Keratinocyte (primary cell): ENCODE measurements at regions not wholly inside any gene's neighbourhood (a gene's known extent, or its start where the extent isn't known, plus 50 kb on each side); places are given as distances from the start of the nearest gene placed in this dataset.

ENCODE experiments used
- DNase-seq: peaks from one replicate; pipeline ENCODE4 v3.0.0-alpha.2; 2011; ENCODE audit warnings: low read depth, missing footprints, low spot score
- FAIRE-seq: peaks from 2 replicates; lab custom pipeline; 2011; peaks lifted over from hg19 to GRCh38; lab: Jason Lieb, UNC
- H2AFZ ChIP-seq: 2 replicates; pipeline ENCODE4 v1.6.0; 2012; ENCODE audit warnings: low read length, control low read depth, inconsistent platforms; ENCODE audit not compliant: control insufficient read depth
- H3K27ac ChIP-seq: 2 replicates; pipeline ENCODE4 v1.5.1; 2011; ENCODE audit warnings: low read length; ENCODE audit not compliant: control insufficient read depth, insufficient read depth
- H3K27me3 ChIP-seq: 3 replicates; pipeline ENCODE4 v1.6.0; 2011; ENCODE audit warnings: low read length; ENCODE audit not compliant: control insufficient read depth, insufficient read depth; ENCODE audit errors: extremely low read depth
- H3K36me3 ChIP-seq, 2 experiments: 2 replicates in 1 of 2; 3 replicates in 1 of 2; pipeline ENCODE4 v1.5.1; 2011; ENCODE audit warnings: low read length in 2 of 2, mild to moderate bottlenecking in 1 of 2; ENCODE audit not compliant: control insufficient read depth in 2 of 2, insufficient read depth in 2 of 2; ENCODE audit errors: extremely low read depth in 1 of 2
- H3K4me1 ChIP-seq: 3 replicates; pipeline ENCODE4 v1.5.1; 2011; ENCODE audit warnings: low read length; ENCODE audit not compliant: control insufficient read depth, insufficient read depth; ENCODE audit errors: extremely low read depth
- H3K4me2 ChIP-seq: 3 replicates; pipeline ENCODE4 v1.6.0; 2011; ENCODE audit warnings: low read depth, low read length; ENCODE audit not compliant: control insufficient read depth, insufficient read depth; ENCODE audit errors: extremely low read depth
- H3K4me3 ChIP-seq, 3 experiments: fragments of 200-600 bp in 1 of 3; sonication (generic) in 1 of 3; 2 replicates in 2 of 3; 3 replicates in 1 of 3; pipeline ENCODE4 v1.5.1; 2011 to 2016; ENCODE audit warnings: low read length in 3 of 3, mild to moderate bottlenecking in 3 of 3, control low read depth in 2 of 3, inconsistent platforms in 1 of 3, low read depth in 1 of 3, mixed read lengths in 1 of 3, mixed run types in 1 of 3, moderate library complexity in 1 of 3; ENCODE audit not compliant: control insufficient read depth in 2 of 3, insufficient read depth in 2 of 3; ENCODE audit errors: extremely low read depth in 1 of 3
- H3K79me2 ChIP-seq: 2 replicates; pipeline ENCODE4 v1.6.0; 2012; ENCODE audit warnings: low read length; ENCODE audit not compliant: control insufficient read depth, insufficient read depth
- H3K9ac ChIP-seq: 3 replicates; pipeline ENCODE4 v1.6.0; 2011; ENCODE audit warnings: low read length; ENCODE audit not compliant: control insufficient read depth, insufficient read depth; ENCODE audit errors: extremely low read depth
- H3K9me1 ChIP-seq: 3 replicates; pipeline ENCODE4 v1.6.0; 2011; ENCODE audit warnings: low read length; ENCODE audit not compliant: control insufficient read depth, insufficient read depth; ENCODE audit errors: extremely low read depth
- H3K9me3 ChIP-seq: 2 replicates; pipeline ENCODE4 v1.5.1; 2012; ENCODE audit warnings: low read depth, low read length; ENCODE audit not compliant: control insufficient read depth
- H4K20me1 ChIP-seq: 3 replicates; pipeline ENCODE4 v1.6.0; 2011; ENCODE audit warnings: low read length; ENCODE audit not compliant: control insufficient read depth, insufficient read depth; ENCODE audit errors: extremely low read depth
- EZH2 ChIP-seq: IDR thresholded peaks from one replicate; pipeline ENCODE4 v1.6.1; 2012; ENCODE audit warnings: inconsistent platforms, mild to moderate bottlenecking, low read length, moderate library complexity
- dilution Hi-C: fragments of 300-500 bp; cut with MboI; formaldehyde crosslinking; loops from one replicate; pipeline ENCODE4 v1.7.0; 2020; ENCODE audit warnings: low sequenced_read_pairs; ENCODE audit not compliant: extremely low pct_ligation_motif_present
- TF ChIP-seq, protein P1 (sequence below), 3 experiments: IDR thresholded peaks in 1 of 3; conservative IDR thresholded peaks in 1 of 3; optimal IDR thresholded peaks in 1 of 3; 2 replicates in 2 of 3; 3 replicates in 1 of 3; pipeline versions ENCODE3 to v1.5.1; 2011; ENCODE audit warnings: low read length in 3 of 3, mild to moderate bottlenecking in 3 of 3, moderate library complexity in 2 of 3, control low read depth in 1 of 3, inconsistent platforms in 1 of 3; ENCODE audit not compliant: insufficient read depth in 2 of 3; ENCODE audit errors: extremely low read depth in 1 of 3

DNA sequence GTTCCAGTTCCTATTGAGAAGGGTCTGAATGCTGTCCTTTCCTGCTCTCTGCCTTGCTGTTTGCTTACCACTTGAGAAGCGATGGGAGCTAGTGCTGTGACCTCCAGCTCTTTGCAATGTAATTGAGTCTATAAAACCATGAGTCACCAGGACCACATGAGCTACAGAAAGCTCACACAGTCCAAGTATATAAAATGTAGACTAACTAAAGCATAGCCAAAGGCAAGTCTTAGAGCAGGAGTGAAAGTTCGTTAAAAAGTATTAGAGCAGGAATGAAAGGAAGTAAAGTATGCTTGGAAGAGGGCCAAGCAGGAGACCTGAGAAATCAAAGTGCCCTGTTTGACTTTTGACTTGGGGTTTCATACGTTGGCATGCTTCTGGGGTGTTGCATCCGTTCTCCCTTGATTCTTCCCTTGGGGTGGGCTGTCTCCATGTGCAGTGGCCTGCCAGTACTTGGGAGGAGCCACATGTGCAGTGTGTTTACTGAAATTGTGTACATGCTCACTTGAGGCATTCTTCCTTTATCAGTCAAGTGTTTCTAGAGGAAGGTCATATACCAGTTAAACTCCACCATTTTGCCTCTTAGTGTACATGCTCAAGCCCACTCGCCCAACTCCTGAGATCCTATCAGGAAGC lies 71.3 kb upstream of the KIT start:
- Histone ChIP-seq H3K4me2 (no peak overlapping the region), H3K27me3 (no peaks in the 10 kb centered on the region), H3K36me3 (no peaks in the 10 kb centered on the region), H2AFZ (no peak overlapping the region), H3K79me2 (no peaks in the 10 kb centered on the region), H3K27ac (no peak overlapping the region), H3K4me3 (no peak overlapping the region), H3K9me1 (no peaks in the 10 kb centered on the region), H3K9me3 (no peaks in the 10 kb centered on the region), H3K9ac (no peak overlapping the region), H3K4me1 (peaks cover 40% of the 10 kb centered on the region), H4K20me1 (no peaks in the 10 kb centered on the region)
- dilution Hi-C loops: no loop called here
- no peak for TF ChIP-seq EZH2
- TF ChIP-seq, protein P1, sequence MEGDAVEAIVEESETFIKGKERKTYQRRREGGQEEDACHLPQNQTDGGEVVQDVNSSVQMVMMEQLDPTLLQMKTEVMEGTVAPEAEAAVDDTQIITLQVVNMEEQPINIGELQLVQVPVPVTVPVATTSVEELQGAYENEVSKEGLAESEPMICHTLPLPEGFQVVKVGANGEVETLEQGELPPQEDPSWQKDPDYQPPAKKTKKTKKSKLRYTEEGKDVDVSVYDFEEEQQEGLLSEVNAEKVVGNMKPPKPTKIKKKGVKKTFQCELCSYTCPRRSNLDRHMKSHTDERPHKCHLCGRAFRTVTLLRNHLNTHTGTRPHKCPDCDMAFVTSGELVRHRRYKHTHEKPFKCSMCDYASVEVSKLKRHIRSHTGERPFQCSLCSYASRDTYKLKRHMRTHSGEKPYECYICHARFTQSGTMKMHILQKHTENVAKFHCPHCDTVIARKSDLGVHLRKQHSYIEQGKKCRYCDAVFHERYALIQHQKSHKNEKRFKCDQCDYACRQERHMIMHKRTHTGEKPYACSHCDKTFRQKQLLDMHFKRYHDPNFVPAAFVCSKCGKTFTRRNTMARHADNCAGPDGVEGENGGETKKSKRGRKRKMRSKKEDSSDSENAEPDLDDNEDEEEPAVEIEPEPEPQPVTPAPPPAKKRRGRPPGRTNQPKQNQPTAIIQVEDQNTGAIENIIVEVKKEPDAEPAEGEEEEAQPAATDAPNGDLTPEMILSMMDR (optimal IDR thresholded peaks at IDR 0.05 in 1 of 3, IDR thresholded peaks at IDR 0.05 in 1 of 3, conservative IDR thresholded peaks at IDR 0.05 in 1 of 3; ENCODE audit: extremely low read depth in 1 of 3, insufficient read depth in 2 of 3, low read length in 3 of 3): no peak
- FAIRE-seq (peak; percentile 76), DNase-seq (peak; percentile 25)

DNA sequence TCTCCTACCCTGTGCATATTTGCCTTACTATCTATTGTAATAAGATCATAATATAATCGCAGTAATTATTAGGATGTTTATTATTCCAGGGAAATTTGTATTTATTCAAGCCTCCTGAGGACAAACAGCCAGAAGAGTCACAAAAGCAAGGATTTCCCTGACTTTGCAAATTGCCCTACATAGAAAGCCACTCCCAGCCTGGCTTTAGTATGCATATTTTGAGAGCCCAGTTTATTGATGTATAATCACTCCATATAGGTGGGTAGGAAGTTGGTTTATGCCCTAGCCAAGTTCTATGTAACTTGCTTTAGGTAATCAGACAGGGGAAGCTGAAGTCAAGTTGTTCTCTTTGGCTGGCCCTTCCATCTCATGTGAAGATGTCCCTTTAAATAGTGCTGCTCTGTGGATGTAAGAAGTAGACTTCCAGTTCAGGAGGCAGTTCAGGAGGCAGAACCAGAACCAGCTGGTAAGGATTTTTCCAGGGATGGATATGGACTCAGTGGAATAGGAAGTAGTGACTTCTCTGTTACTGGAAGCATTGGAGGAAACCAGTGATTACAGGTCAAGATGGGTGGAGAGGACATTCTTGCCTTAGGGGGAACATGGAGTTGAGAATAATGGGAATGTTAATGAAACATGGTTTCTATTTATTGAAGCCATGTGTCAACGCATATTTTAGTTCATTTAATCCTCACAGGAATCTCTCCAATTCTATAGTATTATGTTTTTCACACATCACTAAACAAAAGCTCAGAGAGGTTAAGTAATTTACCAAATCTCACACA lies 70.5 kb upstream of the KIT start:
- no peaks in the 10 kb centered on the region for H3K27me3 ChIP-seq
- no peaks in the 10 kb centered on the region for H4K20me1 ChIP-seq
- TF ChIP-seq EZH2: no peak
- no peak for FAIRE-seq
- dilution Hi-C loops: no loop called here
- H3K4me2 ChIP-seq: no peak overlapping the region
- H3K36me3 ChIP-seq: no peaks in the 10 kb centered on the region
- no peak overlapping the region for H3K4me3 ChIP-seq
- H2AFZ ChIP-seq: no peak overlapping the region
- H3K4me1 ChIP-seq: peaks cover 40% of the 10 kb centered on the region
- H3K27ac ChIP-seq: no peak overlapping the region
- no peaks in the 10 kb centered on the region for H3K9me3 ChIP-seq
- no peaks in the 10 kb centered on the region for H3K79me2 ChIP-seq
- H3K9me1 ChIP-seq: no peaks in the 10 kb centered on the region
- no peak for DNase-seq
- no peak overlapping the region for H3K9ac ChIP-seq
